HTR-8/SVneo (cell line): ENCODE measurements at regions not wholly inside any gene's neighbourhood (a gene's known extent, or its start where the extent isn't known, plus 50 kb on each side); places are given as distances from the start of the nearest gene placed in this dataset.

Experiments used
- DNase-seq: peaks from one replicate; pipeline ENCODE4 v3.0.0; 2011; ENCODE audit warnings: low spot score, mixed read lengths; ENCODE audit not compliant: insufficient read length
- FAIRE-seq: peaks from 2 replicates; lab custom pipeline; 2011; peaks lifted over from hg19 to GRCh38; lab: Jason Lieb, UNC

- no peak for DNase-seq
- peak; percentile 20 for FAIRE-seq
Measured at GRCh38 chr20:58094698-58095097, 133.8 kb downstream of the ANKRD60 start.

- DNase-seq (no peak), FAIRE-seq (no peak)
Measured at GRCh38 chr20:58094160-58094559, 134.3 kb downstream of the ANKRD60 start.

- FAIRE-seq = no peak
Measured at GRCh38 chr20:58092871-58093270, 135.6 kb downstream of the ANKRD60 start.

GRCh38 chr20:58092353-58092752 lies 136.1 kb downstream of the ANKRD60 start:
- no peak for FAIRE-seq

More at GRCh38 chr20:58092871-58093270, 135.6 kb downstream of the ANKRD60 start:
- no peak for DNase-seq

GRCh38 chr20:58091810-58092209 lies 136.6 kb downstream of the ANKRD60 start:
- FAIRE-seq (peak; percentile 4), DNase-seq (no peak)

More at GRCh38 chr20:58092353-58092752, 136.1 kb downstream of the ANKRD60 start:
- no peak for DNase-seq

GRCh38 chr20:58090161-58090560 lies 138.3 kb downstream of the ANKRD60 start:
- DNase-seq = no peak
- FAIRE-seq = peak; percentile 92

GRCh38 chr20:58088625-58089024 lies 139.8 kb downstream of the ANKRD60 start:
- DNase-seq (no peak), FAIRE-seq (peak; percentile 76)

GRCh38 chr20:58088105-58088504 lies 140.3 kb downstream of the ANKRD60 start:
- FAIRE-seq = peak; percentile 9
- no peak for DNase-seq

- DNase-seq (no peak), FAIRE-seq (no peak)
Measured at GRCh38 chr20:58087562-58087858, 140.9 kb downstream of the ANKRD60 start.

GRCh38 chr20:58086763-58087561 lies 141.5 kb downstream of the ANKRD60 start:
- FAIRE-seq (peak; percentile 96), DNase-seq (peak; percentile 91)

GRCh38 chr20:58084966-58085365 lies 143.5 kb downstream of the ANKRD60 start:
- FAIRE-seq = peak; percentile 74

GRCh38 chr20:58084566-58084965 lies 143.9 kb downstream of the ANKRD60 start:
- FAIRE-seq (peak; percentile 83), DNase-seq (no peak)

More at GRCh38 chr20:58084966-58085365, 143.5 kb downstream of the ANKRD60 start:
- no peak for DNase-seq

GRCh38 chr20:58081846-58082245 lies 146.6 kb downstream of the ANKRD60 start:
- peak; percentile 77 for DNase-seq
- FAIRE-seq = peak; percentile 85

- peak; percentile 48 for FAIRE-seq
- DNase-seq = peak; percentile 78
Measured at GRCh38 chr20:58078741-58079522, 149.5 kb downstream of the ANKRD60 start.

GRCh38 chr20:58077282-58077681 lies 151.2 kb downstream of the ANKRD60 start:
- FAIRE-seq (peak; percentile 76), DNase-seq (no peak)

- DNase-seq (no peak), FAIRE-seq (peak; percentile 74)
Measured at GRCh38 chr20:58076405-58076804, 152.0 kb downstream of the ANKRD60 start.

- DNase-seq = no peak
- FAIRE-seq = no peak
Measured at GRCh38 chr20:58075586-58076345, 152.7 kb downstream of the ANKRD60 start.

GRCh38 chr20:58073945-58074856 lies 154.3 kb downstream of the ANKRD60 start:
- no peak for DNase-seq
- peak; percentile 83 for FAIRE-seq
